SK-N-SH treated with all-trans-retinoic acid at 6 μM for 48 hours (cell line): ENCODE measurements at regions not wholly inside any gene's neighbourhood (a gene's known extent, or its start where the extent isn't known, plus 50 kb on each side); places are given as distances from the start of the nearest gene placed in this dataset.

Experiments used
- ATAC-seq: fragments of 200-7000 bp; cut with Tn5 transposase; 3 replicates; pipeline ENCODE4 v1.9.1; 2020; ENCODE audit warnings: mild to moderate bottlenecking, moderate library complexity
- ARNTL ChIP-seq: fragments of 450-650 bp; formaldehyde crosslinking; IDR thresholded peaks from 2 replicates; pipeline ENCODE4 v1.5.0; 2020; ENCODE audit warnings: low read depth, mild to moderate bottlenecking, moderate library complexity, borderline replicate concordance
- BACH2 ChIP-seq: fragments of 250-450 bp; sonication (Bioruptor Pico); IDR thresholded peaks from 2 replicates; pipeline ENCODE4 v1.9.0; 2021; ENCODE audit warnings: mild to moderate bottlenecking, borderline replicate concordance
- CREB5 ChIP-seq: fragments of 250-450 bp; sonication (Bioruptor Pico); IDR thresholded peaks from 2 replicates; pipeline ENCODE4 v1.5.1; 2020; ENCODE audit warnings: low read depth, mild to moderate bottlenecking, moderate library complexity
- CSDC2 ChIP-seq: fragments of 250-450 bp; sonication (Bioruptor Pico); IDR thresholded peaks from 2 replicates; pipeline ENCODE4 v1.5.0; 2020; ENCODE audit warnings: mild to moderate bottlenecking, moderate library complexity
- CSRNP3 ChIP-seq: fragments of 250-450 bp; sonication (Bioruptor Pico); IDR thresholded peaks from 2 replicates; pipeline ENCODE4 v1.5.1; 2021; ENCODE audit warnings: mild to moderate bottlenecking, moderate library complexity
- ESRRG ChIP-seq: fragments of 250-450 bp; sonication (Bioruptor Pico); IDR thresholded peaks from 2 replicates; pipeline ENCODE4 v1.6.1; 2021; ENCODE audit warnings: mild to moderate bottlenecking
- GLIS3 ChIP-seq: fragments of 250-450 bp; sonication (Bioruptor Pico); IDR thresholded peaks from 2 replicates; pipeline ENCODE4 v1.5.0; 2020; ENCODE audit warnings: mild to moderate bottlenecking, moderate library complexity
- ISL1 ChIP-seq: fragments of 250-450 bp; sonication (Bioruptor Pico); IDR thresholded peaks from 2 replicates; pipeline ENCODE4 v2.1.2; 2022; ENCODE audit warnings: mild to moderate bottlenecking, moderate library complexity
- OSR1 ChIP-seq: fragments of 250-450 bp; sonication (Bioruptor Pico); IDR thresholded peaks from 2 replicates; pipeline ENCODE4 v1.8.0; 2022; ENCODE audit warnings: moderate library complexity, mild to moderate bottlenecking, inconsistent platforms
- PATZ1 ChIP-seq: fragments of 250-450 bp; sonication (Bioruptor Pico); IDR thresholded peaks from 2 replicates; pipeline ENCODE4 v1.8.0; 2020; ENCODE audit warnings: mild to moderate bottlenecking, moderate library complexity, borderline replicate concordance
- POU6F1 ChIP-seq: fragments of 250-450 bp; sonication (Bioruptor Pico); IDR thresholded peaks from 2 replicates; pipeline ENCODE4 v1.8.0; 2021; ENCODE audit warnings: low read depth, mild to moderate bottlenecking, moderate library complexity, borderline replicate concordance
- PPARA ChIP-seq: fragments of 250-450 bp; sonication (Bioruptor Pico); IDR thresholded peaks from 2 replicates; pipeline ENCODE4 v1.5.0; 2020; ENCODE audit warnings: mild to moderate bottlenecking, borderline replicate concordance
- RARB ChIP-seq: fragments of 250-450 bp; sonication (Bioruptor Pico); IDR thresholded peaks from 2 replicates; pipeline ENCODE4 v1.8.0; 2021; ENCODE audit warnings: mild to moderate bottlenecking, moderate library complexity
- SNAI2 ChIP-seq: fragments of 250-450 bp; sonication (Bioruptor Pico); IDR thresholded peaks from 2 replicates; pipeline ENCODE4 v1.5.0; 2020; ENCODE audit warnings: mild to moderate bottlenecking, moderate library complexity
- TCF4 ChIP-seq: fragments of 250-450 bp; sonication (Bioruptor Pico); IDR thresholded peaks from 2 replicates; pipeline ENCODE4 v1.8.0; 2021; ENCODE audit warnings: mild to moderate bottlenecking, moderate library complexity, borderline replicate concordance
- TOX ChIP-seq: fragments of 250-450 bp; sonication (Bioruptor Pico); IDR thresholded peaks from 2 replicates; pipeline ENCODE4 v1.8.0; 2021; ENCODE audit warnings: mild to moderate bottlenecking, moderate library complexity, borderline replicate concordance
- ZC3H10 ChIP-seq: fragments of 250-450 bp; sonication (Bioruptor Pico); IDR thresholded peaks from 2 replicates; pipeline ENCODE4 v1.5.1; 2021; ENCODE audit warnings: mild to moderate bottlenecking, moderate library complexity
- ZFP3 ChIP-seq: fragments of 250-450 bp; sonication (Bioruptor Pico); IDR thresholded peaks from 2 replicates; pipeline ENCODE4 v1.5.0; 2020; ENCODE audit warnings: mild to moderate bottlenecking, moderate library complexity
- ZFP30 ChIP-seq: fragments of 450-650 bp; formaldehyde crosslinking; IDR thresholded peaks from 2 replicates; pipeline ENCODE4 v1.5.0; 2022; ENCODE audit warnings: mild to moderate bottlenecking, moderate library complexity
- ZNF70 ChIP-seq: fragments of 450-650 bp; formaldehyde crosslinking; IDR thresholded peaks from 2 replicates; pipeline ENCODE4 v1.5.0; 2020; ENCODE audit warnings: mild to moderate bottlenecking, moderate library complexity
- ZNF8 ChIP-seq: fragments of 450-650 bp; formaldehyde crosslinking; IDR thresholded peaks from 2 replicates; pipeline ENCODE4 v1.5.0; 2020; ENCODE audit warnings: mild to moderate bottlenecking, moderate library complexity

GRCh38 chr3:193946945-193947344 is 189.0 kb upstream of the HES1 start:
- no peak for ATAC-seq
- TF ChIP-seq ZFP3 (CRISPR knock-in tag) (no peak), ARNTL (CRISPR knock-in tag) (no peak)

- ATAC-seq, result no peak
- no peak for TF ChIP-seq CSRNP3 (CRISPR knock-in tag)
These were observed 188.4 kb upstream of the HES1 start for GRCh38 chr3:193947596-193947995.

GRCh38 chr3:193948459-193948858 is 187.5 kb upstream of the HES1 start:
- ATAC-seq, result no peak
- TF ChIP-seq ZC3H10 (CRISPR knock-in tag) (no peak), TOX (CRISPR knock-in tag) (no peak), PATZ1 (CRISPR knock-in tag) (no peak), ZFP30 (CRISPR knock-in tag) (no peak), TCF4 (no peak), CSDC2 (no peak), ZNF8 (CRISPR knock-in tag) (no peak), ZNF70 (CRISPR knock-in tag) (no peak), ESRRG (CRISPR knock-in tag) (no peak), ARNTL (CRISPR knock-in tag) (no peak), CSRNP3 (CRISPR knock-in tag) (no peak), SNAI2 (CRISPR knock-in tag) (no peak), OSR1 (CRISPR knock-in tag) (no peak), BACH2 (CRISPR knock-in tag) (no peak), ZFP3 (CRISPR knock-in tag) (no peak), GLIS3 (CRISPR knock-in tag) (no peak)

- TF ChIP-seq POU6F1 (CRISPR knock-in tag) (no peak), ISL1 (CRISPR knock-in tag) (no peak), OSR1 (CRISPR knock-in tag) (no peak), RARB (CRISPR knock-in tag) (no peak), CSRNP3 (CRISPR knock-in tag) (no peak), PPARA (CRISPR knock-in tag) (no peak), ZNF70 (CRISPR knock-in tag) (no peak)
These were observed 184.1 kb upstream of the HES1 start for GRCh38 chr3:193951859-193952258.

GRCh38 chr3:193954752-193955151 is 181.2 kb upstream of the HES1 start:
- no peak for ATAC-seq
- TF ChIP-seq PPARA (CRISPR knock-in tag) (no peak), ZFP30 (CRISPR knock-in tag) (no peak), PATZ1 (CRISPR knock-in tag) (no peak), CSDC2 (no peak), CREB5 (no peak), BACH2 (CRISPR knock-in tag) (no peak), RARB (CRISPR knock-in tag) (no peak), GLIS3 (CRISPR knock-in tag) (no peak), SNAI2 (CRISPR knock-in tag) (no peak), ISL1 (CRISPR knock-in tag) (no peak), ZNF8 (CRISPR knock-in tag) (no peak), CSRNP3 (CRISPR knock-in tag) (no peak), TOX (CRISPR knock-in tag) (no peak)

More at GRCh38 chr3:193951859-193952258, 184.1 kb upstream of the HES1 start:
- ATAC-seq, result no peak
